Mucosa of stomach (tissue), 1 donor: ENCODE measurements at regions not wholly inside any gene's neighbourhood (a gene's known extent, or its start where the extent isn't known, plus 50 kb on each side); places are given as distances from the start of the nearest gene placed in this dataset.
"Not testable (repeated sequence)": the region's sequence is repeated elsewhere in the genome, so short reads cannot be mapped to it uniquely, and the experiment has no call there.

ENCODE experiments used
- H3K27me3 ChIP-seq: one replicate; pipeline ENCODE4 v1.7.0; 2013; ENCODE audit warnings: mild to moderate bottlenecking, low read length; ENCODE audit not compliant: control insufficient read depth, insufficient read depth
- H3K36me3 ChIP-seq: one replicate; pipeline ENCODE4 v1.7.0; 2013; ENCODE audit warnings: low read length; ENCODE audit not compliant: control insufficient read depth, insufficient read depth
- H3K4me1 ChIP-seq: one replicate; pipeline ENCODE4 v1.7.0; 2013; ENCODE audit warnings: mild to moderate bottlenecking, low read length; ENCODE audit not compliant: control insufficient read depth, insufficient read depth
- H3K4me3 ChIP-seq: one replicate; pipeline ENCODE4 v1.7.0; 2013; ENCODE audit warnings: low read length
- H3K9ac ChIP-seq: one replicate; pipeline ENCODE4 v1.7.0; 2013; ENCODE audit warnings: mild to moderate bottlenecking, low read length, moderate library complexity
- H3K9me3 ChIP-seq: one replicate; pipeline ENCODE4 v1.7.0; 2013; ENCODE audit warnings: mild to moderate bottlenecking, low read length, moderate library complexity; ENCODE audit not compliant: control insufficient read depth
- donor health status: Pancreatic carcinoma.

DNA sequence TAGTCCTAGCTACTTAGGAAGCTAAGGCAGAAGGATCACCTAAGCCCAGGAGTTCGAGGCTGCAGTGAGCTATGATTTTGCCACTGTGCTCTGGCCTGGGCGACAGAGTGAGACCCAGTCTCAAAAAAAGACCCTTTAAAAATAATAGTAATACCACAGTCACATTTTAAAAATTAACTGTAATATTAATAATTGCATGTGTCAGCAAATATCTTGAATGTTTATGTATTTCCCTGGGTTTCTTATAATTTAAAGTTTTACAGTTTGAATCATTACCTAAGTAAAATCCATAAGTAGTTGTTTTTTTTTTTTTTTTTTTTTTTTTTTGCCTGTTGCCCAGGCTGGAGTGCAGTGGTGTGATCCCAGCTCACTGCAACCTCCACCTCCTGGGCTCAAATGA is 69.2 kb downstream of the LYZL2 start:
- no peak overlapping the region for H3K9ac ChIP-seq

DNA sequence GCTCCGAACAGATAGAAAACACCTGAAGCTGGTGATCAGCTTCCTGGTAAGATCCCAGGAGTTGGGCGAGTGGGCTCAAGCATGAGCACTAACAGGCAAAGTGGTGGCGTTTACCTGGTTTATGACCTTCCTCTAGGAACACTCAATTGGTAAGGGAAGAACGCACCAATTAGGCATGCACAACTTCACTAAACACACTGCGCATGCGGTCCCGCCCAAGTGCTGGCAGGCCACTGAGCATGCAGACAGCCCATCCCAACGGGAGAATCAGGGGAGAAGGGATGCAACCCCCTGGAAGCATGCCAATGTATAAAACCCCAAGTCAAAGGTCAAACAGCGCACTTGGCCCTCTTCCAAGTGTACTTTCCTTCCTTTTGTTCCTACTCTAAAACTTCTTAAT is 70.4 kb downstream of the LYZL2 start:
- Histone ChIP-seq H3K9ac (no peak overlapping the region), H3K27me3 (no peaks in the 10 kb centered on the region), H3K9me3 (no peaks in the 10 kb centered on the region), H3K36me3 (no peaks in the 10 kb centered on the region), H3K4me1 (peaks cover 4% of the 10 kb centered on the region), H3K4me3 (no peak overlapping the region)

More for the DNA sequence above, 69.2 kb downstream of the LYZL2 start:
- Histone ChIP-seq H3K4me3 (no peak overlapping the region), H3K36me3 (no peaks in the 10 kb centered on the region), H3K9me3 (no peaks in the 10 kb centered on the region), H3K27me3 (no peaks in the 10 kb centered on the region), H3K4me1 (no peaks in the 10 kb centered on the region)

DNA sequence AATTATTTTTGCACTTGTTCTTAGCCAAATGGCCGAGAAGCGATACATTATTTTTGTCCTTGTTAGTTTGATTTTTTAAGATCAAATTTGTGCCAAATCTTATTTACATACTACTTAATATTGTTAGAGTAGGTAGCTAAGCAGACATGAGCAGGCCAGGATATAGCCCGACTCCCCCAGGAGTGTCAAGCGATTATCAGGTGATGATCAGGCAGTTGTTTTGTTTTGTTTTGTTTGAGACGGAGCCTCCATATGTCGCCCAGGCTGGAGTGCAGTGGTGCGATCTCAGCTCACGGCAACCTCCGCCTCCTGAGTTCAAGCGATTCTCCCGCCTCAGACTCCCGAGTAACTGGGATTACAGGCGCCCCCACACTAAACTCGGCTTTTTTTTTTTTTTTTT is 71.1 kb downstream of the LYZL2 start:
- H3K4me1 ChIP-seq, result peaks cover 11% of the 10 kb centered on the region
- H3K9ac ChIP-seq, result no peak overlapping the region
- H3K36me3 ChIP-seq, result no peaks in the 10 kb centered on the region
- no peaks in the 10 kb centered on the region for H3K27me3 ChIP-seq
- no peaks in the 10 kb centered on the region for H3K9me3 ChIP-seq
- no peak overlapping the region for H3K4me3 ChIP-seq

DNA sequence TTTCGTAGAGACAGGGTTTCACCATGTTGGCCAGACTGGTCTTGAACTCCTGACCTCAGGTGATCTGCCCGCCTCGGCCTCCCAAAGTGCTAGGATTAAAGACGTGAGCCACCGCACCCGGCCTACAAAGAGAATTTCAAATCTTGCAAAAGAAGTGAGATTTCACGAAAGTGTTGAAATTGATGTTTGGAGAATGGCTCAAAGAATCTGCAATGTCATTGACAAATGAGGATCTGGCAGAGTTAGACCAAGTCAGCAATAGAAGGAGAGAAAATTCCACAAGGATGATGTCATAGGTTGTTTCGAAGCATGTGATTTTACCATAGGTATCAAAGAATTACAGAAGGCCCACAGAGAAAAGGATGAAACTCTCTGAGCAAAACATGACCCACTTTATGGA is 71.7 kb downstream of the LYZL2 start:
- no peak overlapping the region for H3K9ac ChIP-seq
- no peaks in the 10 kb centered on the region for H3K36me3 ChIP-seq
- H3K27me3 ChIP-seq, result no peaks in the 10 kb centered on the region
- no peak overlapping the region for H3K4me3 ChIP-seq
- H3K4me1 ChIP-seq, result peaks cover 14% of the 10 kb centered on the region
- H3K9me3 ChIP-seq, result no peaks in the 10 kb centered on the region

DNA sequence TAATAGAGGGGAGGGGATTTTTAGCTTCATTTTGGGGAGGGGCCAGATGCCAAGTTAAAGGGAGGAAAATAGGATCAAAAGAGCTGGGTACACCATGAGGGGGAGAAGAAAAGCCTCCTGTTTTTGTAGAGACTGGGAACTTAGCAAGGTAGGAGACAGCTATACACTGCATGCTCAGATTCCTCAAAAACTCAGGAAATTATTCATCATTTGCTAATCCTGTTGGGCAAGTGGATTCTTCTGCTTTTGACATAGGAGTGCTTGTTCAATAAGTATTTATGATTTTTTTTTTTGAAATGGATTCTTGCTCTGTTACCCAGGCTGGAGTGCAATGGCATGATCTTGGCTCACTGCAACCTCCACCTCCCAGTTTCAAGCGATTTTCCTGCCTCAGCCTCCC is 73.4 kb downstream of the LYZL2 start:
- H3K4me1 ChIP-seq, result peaks cover 14% of the 10 kb centered on the region
- no peak overlapping the region for H3K9ac ChIP-seq
- no peak overlapping the region for H3K4me3 ChIP-seq
- H3K27me3 ChIP-seq, result no peaks in the 10 kb centered on the region
- no peaks in the 10 kb centered on the region for H3K9me3 ChIP-seq
- no peaks in the 10 kb centered on the region for H3K36me3 ChIP-seq

DNA sequence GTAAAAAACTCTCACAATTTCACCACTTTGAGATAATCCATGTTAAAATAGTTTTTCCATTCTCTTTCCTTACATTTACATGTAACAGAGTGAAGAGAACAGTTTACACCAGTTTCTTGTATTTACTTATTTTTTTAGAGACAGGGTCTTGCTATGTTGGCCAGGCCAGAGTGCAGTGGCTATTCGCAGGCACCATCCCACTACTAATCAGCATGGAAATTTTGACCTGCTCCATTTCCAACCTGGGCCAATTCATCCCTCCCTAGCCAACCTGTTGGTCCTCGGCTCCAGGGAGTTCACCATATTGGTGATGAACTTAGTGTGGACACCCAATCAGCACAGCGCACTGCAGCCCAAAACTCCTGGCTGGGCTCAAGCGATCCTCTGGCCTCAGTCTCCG is 74.1 kb downstream of the LYZL2 start:
- H3K9me3 ChIP-seq, result no peaks in the 10 kb centered on the region
- no peak overlapping the region for H3K4me3 ChIP-seq
- peaks cover 14% of the 10 kb centered on the region for H3K4me1 ChIP-seq
- H3K27me3 ChIP-seq, result no peaks in the 10 kb centered on the region
- H3K9ac ChIP-seq, result no peak overlapping the region
- H3K36me3 ChIP-seq, result no peaks in the 10 kb centered on the region

DNA sequence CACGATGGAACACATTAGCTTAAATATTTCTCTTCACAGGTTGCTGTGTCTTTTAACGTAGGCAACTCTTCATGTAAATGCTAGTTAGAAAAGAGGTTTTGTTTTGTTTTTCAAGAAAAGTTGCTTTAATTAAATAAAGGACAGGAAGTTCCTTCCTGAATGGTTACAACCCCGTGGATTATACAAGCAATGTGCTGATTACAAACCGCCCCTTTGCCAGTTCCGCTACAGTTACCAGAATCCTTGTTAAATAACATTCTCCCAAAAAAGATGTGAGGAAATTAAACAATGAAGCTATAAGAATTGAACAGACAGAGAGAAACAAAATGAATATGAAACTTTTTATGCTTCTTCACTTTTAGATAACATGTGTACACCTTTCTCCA is 75.1 kb downstream of the LYZL2 start:
- Histone ChIP-seq H3K4me3 (peak overlapping the region; percentile 1), H3K9ac (no peak overlapping the region), H3K4me1 (peaks cover 14% of the 10 kb centered on the region), H3K27me3 (no peaks in the 10 kb centered on the region), H3K36me3 (no peaks in the 10 kb centered on the region), H3K9me3 (no peaks in the 10 kb centered on the region)

DNA sequence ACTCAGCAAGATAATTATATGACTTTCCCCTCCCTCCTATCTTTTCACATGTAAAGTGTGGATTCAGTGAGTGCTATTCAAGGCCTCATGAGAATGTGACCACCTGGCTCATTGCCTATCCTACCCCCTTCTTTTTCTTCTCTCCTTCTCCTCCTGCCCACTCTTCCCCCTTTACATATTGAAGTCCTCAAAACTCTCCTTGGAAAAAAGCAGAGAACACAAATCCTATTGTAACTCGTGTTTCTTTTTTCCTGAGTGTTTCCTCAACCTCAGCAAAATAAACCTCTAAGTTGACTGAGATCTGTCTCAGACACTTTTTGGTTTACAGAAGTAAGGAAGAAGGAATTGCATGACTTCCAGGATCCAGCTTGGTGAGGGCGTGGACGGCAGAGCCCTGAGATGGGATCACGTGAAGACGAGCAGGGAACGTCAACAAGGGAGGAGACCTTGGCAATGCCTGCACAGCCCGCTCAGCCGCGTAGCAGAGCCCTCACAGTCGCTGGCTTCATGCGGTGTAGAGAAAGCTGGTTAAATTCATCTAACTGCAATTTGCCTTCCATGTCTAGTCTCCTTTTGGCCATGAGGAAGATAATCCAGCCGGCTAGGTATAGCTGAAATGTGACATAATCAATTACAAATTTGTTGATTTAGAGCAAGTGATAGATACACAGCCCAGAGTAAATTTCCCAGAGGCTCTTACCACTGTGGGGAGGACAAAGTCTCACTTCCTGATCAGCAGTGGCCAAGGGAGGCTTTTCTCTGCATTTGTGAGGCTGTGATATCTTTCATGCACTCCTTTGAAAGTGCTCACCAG is 75.7 kb downstream of the LYZL2 start:
- Histone ChIP-seq H3K9me3 (no peaks in the 10 kb centered on the region), H3K36me3 (no peaks in the 10 kb centered on the region)

DNA sequence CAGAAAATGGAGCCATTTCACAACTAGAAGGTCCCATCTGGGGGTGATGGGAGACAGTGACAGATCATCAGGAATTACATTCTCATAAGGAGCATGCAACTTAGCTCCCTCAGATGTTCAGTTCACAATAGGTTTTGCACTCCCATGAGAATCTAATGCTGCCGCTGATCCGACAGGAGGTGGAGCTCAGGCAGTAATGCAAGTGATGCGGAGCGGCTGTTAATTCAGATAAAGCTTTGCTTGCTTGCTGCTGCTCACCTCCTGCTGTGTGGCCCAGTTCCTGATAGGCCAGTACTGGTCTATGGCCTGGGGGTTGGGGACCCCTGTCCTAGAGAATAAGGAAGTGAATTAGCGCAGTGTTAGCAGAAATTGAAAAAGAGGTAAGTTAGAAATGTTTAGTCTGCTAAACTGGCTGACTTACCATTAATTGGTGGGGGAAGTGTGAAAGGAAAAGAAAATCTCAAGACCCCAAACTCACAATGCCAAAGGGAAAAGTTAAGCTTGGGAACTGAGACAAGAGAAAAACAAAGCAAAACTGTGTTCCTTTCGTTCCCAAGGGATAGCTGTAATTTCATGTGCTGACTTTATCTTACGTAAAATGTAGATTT is 76.4 kb downstream of the LYZL2 start:
- Histone ChIP-seq H3K36me3 (no peaks in the 10 kb centered on the region), H3K4me1 (peaks cover 14% of the 10 kb centered on the region), H3K4me3 (peak overlapping the region; percentile 1), H3K9me3 (no peaks in the 10 kb centered on the region), H3K9ac (no peak overlapping the region), H3K27me3 (no peaks in the 10 kb centered on the region)

More for the DNA sequence above, 75.7 kb downstream of the LYZL2 start:
- H3K9ac ChIP-seq, result no peak overlapping the region
- H3K4me1 ChIP-seq, result peaks cover 14% of the 10 kb centered on the region
- no peaks in the 10 kb centered on the region for H3K27me3 ChIP-seq
- peak overlapping the region; percentile 1 for H3K4me3 ChIP-seq

DNA sequence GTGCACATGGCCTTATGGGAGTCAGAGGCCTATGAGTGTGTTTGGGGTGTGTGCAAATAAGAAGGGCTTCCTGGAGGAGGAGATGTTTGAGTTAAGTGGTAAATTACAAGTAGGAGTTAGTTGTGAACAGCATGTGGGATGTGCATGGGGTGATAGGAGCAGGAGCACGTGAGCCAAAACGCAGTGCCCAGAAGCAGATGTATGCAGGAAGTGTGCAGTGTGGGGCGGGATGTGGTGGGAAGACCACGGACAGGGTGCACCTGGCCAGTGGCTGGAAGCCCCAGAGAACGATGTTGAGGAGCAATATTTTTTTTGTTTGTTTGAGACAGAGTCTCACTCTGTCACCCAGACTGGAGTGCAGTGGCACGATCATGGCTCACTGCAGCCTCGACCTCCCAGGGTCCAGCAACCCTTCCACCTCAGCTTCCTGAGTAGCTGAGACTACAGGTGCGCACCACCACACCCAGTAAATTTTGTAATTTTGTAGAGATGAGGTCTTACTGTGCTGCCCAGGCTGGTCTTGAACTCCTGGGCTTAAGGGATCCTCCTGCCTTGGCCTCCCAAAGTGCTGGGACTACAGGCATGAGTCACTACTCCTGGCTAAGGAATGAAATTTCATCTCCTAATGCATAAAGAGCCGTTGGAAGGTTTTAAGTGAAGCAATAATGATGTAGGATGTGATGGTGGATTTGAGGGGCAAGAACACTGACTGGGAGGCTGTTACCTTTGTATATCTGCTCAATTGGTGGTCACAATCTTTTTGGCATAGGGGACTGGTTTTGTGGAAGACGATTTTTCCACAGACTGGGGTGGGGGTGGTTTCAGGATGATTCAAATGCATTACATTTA is 78.4 kb downstream of the LYZL2 start:
- no peak overlapping the region for H3K9ac ChIP-seq
- no peaks in the 10 kb centered on the region for H3K9me3 ChIP-seq
- H3K4me3 ChIP-seq, result no peak overlapping the region
- H3K27me3 ChIP-seq, result no peaks in the 10 kb centered on the region
- peaks cover 14% of the 10 kb centered on the region for H3K4me1 ChIP-seq
- no peaks in the 10 kb centered on the region for H3K36me3 ChIP-seq

DNA sequence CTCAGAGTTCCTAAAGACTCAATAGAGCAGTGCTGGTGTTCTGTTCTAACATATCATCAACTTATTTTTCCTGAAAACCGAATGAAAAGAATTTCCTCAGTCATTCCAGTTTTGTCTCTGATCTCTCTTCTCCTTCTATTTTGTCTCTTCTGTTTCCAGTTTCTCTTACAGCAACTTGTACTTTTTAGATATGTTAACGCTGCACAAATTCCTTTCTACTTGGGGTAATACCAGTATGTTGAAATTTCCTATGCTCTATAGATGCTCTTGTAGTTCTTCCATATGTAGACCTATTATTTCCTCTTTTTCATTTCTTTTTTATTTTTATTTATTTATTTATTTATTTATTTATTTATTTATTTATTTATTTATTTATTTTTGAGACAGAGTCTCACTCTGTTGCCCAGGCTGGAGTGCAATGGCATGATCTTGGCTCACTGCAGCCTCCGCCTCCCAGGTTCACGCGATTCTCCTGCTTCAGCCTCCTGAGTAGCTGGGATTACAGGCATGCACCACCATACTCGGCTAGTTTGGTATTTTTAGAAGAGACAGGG is 80.3 kb downstream of the LYZL2 start:
- H3K4me3 ChIP-seq, H3K9ac ChIP-seq, H3K27me3 ChIP-seq, H3K9me3 ChIP-seq, H3K36me3 ChIP-seq: not testable (repeated sequence)
- peaks cover 11% of the 10 kb centered on the region for H3K4me1 ChIP-seq

DNA sequence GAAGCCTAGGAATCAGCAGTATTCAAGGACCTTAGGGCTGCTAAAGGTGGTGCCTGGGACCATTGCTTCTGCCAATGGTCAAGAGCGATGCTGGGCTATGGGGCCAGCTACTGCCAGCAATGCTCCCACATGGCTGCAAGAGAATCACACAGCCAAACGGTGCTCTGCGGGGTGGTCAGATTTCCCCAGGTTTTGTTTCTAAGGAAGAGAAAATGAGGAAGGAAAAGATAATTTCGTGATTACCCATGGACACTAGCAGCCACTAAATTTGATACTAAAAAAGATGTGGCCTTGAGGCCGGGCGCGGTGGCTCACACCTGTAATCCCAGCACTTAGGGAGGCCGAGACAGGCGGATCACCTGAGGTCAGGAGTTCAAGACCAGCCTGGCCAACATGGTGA is 83.0 kb downstream of the LYZL2 start:
- Histone ChIP-seq H3K4me3 (no peak overlapping the region), H3K27me3 (no peaks in the 10 kb centered on the region), H3K9ac (no peak overlapping the region), H3K9me3 (no peaks in the 10 kb centered on the region), H3K36me3 (no peaks in the 10 kb centered on the region), H3K4me1 (no peaks in the 10 kb centered on the region)
